ENCODE measurements at regions not wholly inside any gene's neighbourhood (a gene's known extent, or its start where the extent isn't known, plus 50 kb on each side); places are given as distances from the start of the nearest gene placed in this dataset.

DNA sequence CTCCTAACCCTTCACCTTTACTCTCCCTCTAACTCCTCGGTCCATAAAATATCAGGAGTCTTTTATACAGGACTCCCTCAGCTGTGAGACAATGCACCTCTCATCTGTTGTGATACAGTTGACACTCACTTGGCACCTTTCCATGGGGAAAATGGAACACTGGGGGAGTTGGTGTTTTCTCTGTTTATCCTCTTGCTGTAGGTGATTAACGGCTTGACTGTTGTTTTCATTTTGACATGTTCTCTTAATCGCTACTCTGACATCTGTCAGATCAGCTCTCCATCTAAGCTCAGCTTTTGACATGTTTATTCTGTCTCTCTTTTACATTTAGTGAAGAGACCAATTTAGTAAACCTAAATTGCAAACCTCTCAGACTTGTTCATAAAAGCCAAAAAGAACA, 604.8 kb downstream of the TRAM1L1 start:
- TF ChIP-seq POLR2AphosphoS5 (IDR thresholded peaks at IDR 0.05; ENCODE audit: low read depth, low read length) (no peak), POLR2A (IDR thresholded peaks at IDR 0.05; ENCODE audit: low read depth, low read length) (no peak)
